WTC11 (cell line): ENCODE measurements at regions not wholly inside any gene's neighbourhood (a gene's known extent, or its start where the extent isn't known, plus 50 kb on each side); places are given as distances from the start of the nearest gene placed in this dataset.

ENCODE experiments used
- ATAC-seq: fragments of 200-7000 bp; cut with Tn5 transposase; 2 replicates; pipeline ENCODE4 v1.10.0; 2021; ENCODE audit warnings: mild to moderate bottlenecking, moderate library complexity
- CTCF ChIA-PET: fragments of 300-600 bp; sonication (Branson Sonifier 250); formaldehyde crosslinking; loops from one replicate; lab custom pipeline; 2021; ENCODE audit warnings: antibody characterized with exemption; lab: Charles Lee
- POLR2A ChIA-PET: fragments of 350-600 bp; sonication (Branson Sonifier 250); formaldehyde crosslinking; loops from one replicate; lab custom pipeline; 2021; ENCODE audit warnings: antibody characterized with exemption; lab: Charles Lee
- DNase-seq: peaks from one replicate; pipeline ENCODE4 v3.0.0; 2021; ENCODE audit warnings: low spot score
- H3K27ac Mint-ChIP-seq: 2 replicates; pipeline ENCODE4 v1.8.0; 2021; ENCODE audit warnings: mixed read lengths
- H3K27me3 Mint-ChIP-seq: 2 replicates; pipeline ENCODE4 v1.8.0; 2021; ENCODE audit warnings: low read depth, mild to moderate bottlenecking, moderate library complexity, mixed read lengths
- H3K36me3 Mint-ChIP-seq: 2 replicates; pipeline ENCODE4 v1.8.0; 2021; ENCODE audit warnings: mixed read lengths
- H3K4me1 Mint-ChIP-seq: 2 replicates; pipeline ENCODE4 v1.8.0; 2022; ENCODE audit warnings: mixed read lengths
- H3K4me3 Mint-ChIP-seq: 2 replicates; pipeline ENCODE4 v1.8.0; 2021; ENCODE audit warnings: mild to moderate bottlenecking, moderate library complexity, mixed read lengths
- H3K9me3 Mint-ChIP-seq: 2 replicates; pipeline ENCODE4 v1.8.0; 2021; ENCODE audit warnings: mixed read lengths
- ERG ChIP-seq: fragments of 250-450 bp; sonication (Bioruptor Pico); IDR thresholded peaks from 2 replicates; pipeline ENCODE4 v1.8.0; 2021; ENCODE audit warnings: mild to moderate bottlenecking
- GABPB1 ChIP-seq: sonication (generic); formaldehyde crosslinking; IDR thresholded peaks from 2 replicates; pipeline ENCODE4 v1.8.1; 2023; ENCODE audit warnings: mild to moderate bottlenecking, missing genetic modification reagents
- OVOL2 ChIP-seq: fragments of 250-450 bp; sonication (Bioruptor Pico); IDR thresholded peaks from 2 replicates; pipeline ENCODE4 v1.9.0; 2021; ENCODE audit warnings: mild to moderate bottlenecking, borderline replicate concordance
- RORB ChIP-seq: fragments of 250-450 bp; sonication (Bioruptor Pico); IDR thresholded peaks from 2 replicates; pipeline ENCODE4 v1.9.0; 2021; ENCODE audit warnings: mild to moderate bottlenecking
- SMAD3 ChIP-seq: sonication (generic); formaldehyde crosslinking; IDR thresholded peaks from 2 replicates; pipeline ENCODE4 v1.8.0; 2022; ENCODE audit warnings: missing genetic modification reagents, mild to moderate bottlenecking, borderline replicate concordance
- ZNF121 ChIP-seq: sonication (generic); formaldehyde crosslinking; IDR thresholded peaks from 2 replicates; pipeline ENCODE4 v1.8.0; 2023; ENCODE audit warnings: missing genetic modification reagents
- ZNF396 ChIP-seq: fragments of 250-450 bp; sonication (Bioruptor Pico); IDR thresholded peaks from 2 replicates; pipeline ENCODE4 v1.8.0; 2021; ENCODE audit warnings: mild to moderate bottlenecking, moderate library complexity, borderline replicate concordance
- ZSCAN18 ChIP-seq: fragments of 250-450 bp; sonication (Bioruptor Pico); IDR thresholded peaks from 2 replicates; pipeline ENCODE4 v2.1.2; 2022; ENCODE audit warnings: mild to moderate bottlenecking, moderate library complexity
- TF ChIP-seq, protein P1 (sequence below): sonication (generic); formaldehyde crosslinking; IDR thresholded peaks from 2 replicates; pipeline ENCODE4 v1.8.1; 2023; ENCODE audit warnings: mild to moderate bottlenecking, missing genetic modification reagents, borderline replicate concordance
- TF ChIP-seq, protein P2 (sequence below): sonication (generic); formaldehyde crosslinking; IDR thresholded peaks from 2 replicates; pipeline ENCODE4 v1.8.1; 2022; ENCODE audit warnings: mild to moderate bottlenecking, moderate library complexity, missing genetic modification reagents
- TF ChIP-seq, protein P3 (sequence below): fragments of 250-450 bp; sonication (Bioruptor Pico); IDR thresholded peaks from 2 replicates; pipeline ENCODE4 v1.9.0; 2021; ENCODE audit warnings: mild to moderate bottlenecking

- TF ChIP-seq, protein P1, sequence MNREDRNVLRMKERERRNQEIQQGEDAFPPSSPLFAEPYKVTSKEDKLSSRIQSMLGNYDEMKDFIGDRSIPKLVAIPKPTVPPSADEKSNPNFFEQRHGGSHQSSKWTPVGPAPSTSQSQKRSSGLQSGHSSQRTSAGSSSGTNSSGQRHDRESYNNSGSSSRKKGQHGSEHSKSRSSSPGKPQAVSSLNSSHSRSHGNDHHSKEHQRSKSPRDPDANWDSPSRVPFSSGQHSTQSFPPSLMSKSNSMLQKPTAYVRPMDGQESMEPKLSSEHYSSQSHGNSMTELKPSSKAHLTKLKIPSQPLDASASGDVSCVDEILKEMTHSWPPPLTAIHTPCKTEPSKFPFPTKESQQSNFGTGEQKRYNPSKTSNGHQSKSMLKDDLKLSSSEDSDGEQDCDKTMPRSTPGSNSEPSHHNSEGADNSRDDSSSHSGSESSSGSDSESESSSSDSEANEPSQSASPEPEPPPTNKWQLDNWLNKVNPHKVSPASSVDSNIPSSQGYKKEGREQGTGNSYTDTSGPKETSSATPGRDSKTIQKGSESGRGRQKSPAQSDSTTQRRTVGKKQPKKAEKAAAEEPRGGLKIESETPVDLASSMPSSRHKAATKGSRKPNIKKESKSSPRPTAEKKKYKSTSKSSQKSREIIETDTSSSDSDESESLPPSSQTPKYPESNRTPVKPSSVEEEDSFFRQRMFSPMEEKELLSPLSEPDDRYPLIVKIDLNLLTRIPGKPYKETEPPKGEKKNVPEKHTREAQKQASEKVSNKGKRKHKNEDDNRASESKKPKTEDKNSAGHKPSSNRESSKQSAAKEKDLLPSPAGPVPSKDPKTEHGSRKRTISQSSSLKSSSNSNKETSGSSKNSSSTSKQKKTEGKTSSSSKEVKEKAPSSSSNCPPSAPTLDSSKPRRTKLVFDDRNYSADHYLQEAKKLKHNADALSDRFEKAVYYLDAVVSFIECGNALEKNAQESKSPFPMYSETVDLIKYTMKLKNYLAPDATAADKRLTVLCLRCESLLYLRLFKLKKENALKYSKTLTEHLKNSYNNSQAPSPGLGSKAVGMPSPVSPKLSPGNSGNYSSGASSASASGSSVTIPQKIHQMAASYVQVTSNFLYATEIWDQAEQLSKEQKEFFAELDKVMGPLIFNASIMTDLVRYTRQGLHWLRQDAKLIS (CRISPR knock-in tag): no peak
- TF ChIP-seq GABPB1 (CRISPR knock-in tag): no peak
- TF ChIP-seq ERG: no peak
- no peak for TF ChIP-seq ZNF121 (CRISPR knock-in tag)
Observed at GRCh38 chr9:85151741-85152140, 482.2 kb downstream of the NTRK2 start (continued).

DNA sequence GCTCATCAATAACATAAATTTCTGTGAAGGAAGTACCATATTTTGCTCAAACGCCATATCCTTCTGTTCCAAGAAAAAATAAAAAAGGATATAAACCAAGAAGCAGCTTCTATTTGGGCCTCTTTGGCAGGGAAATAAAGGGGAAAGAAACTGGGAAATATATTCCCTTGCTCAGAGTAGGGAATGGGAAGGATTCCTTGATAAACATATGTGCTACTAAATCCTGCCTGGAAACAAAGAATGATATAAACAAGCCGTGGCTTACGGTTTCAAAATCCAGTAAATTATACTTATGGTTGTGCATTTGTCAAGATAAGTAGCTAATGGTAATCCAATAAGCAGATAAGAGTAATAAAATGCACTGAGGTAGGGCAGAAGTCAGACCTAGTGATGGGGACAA is 481.6 kb downstream of the NTRK2 start:
- DNase-seq (no peak), ATAC-seq (no peak)
- CTCF ChIA-PET: no interaction called here
- no peak overlapping the region for H3K4me3 Mint-ChIP-seq
- no peaks in the 10 kb centered on the region for H3K36me3 Mint-ChIP-seq
- H3K27me3 Mint-ChIP-seq: no peaks in the 10 kb centered on the region
- TF ChIP-seq, protein P1 (CRISPR knock-in tag): no peak
- POLR2A ChIA-PET: no interaction called here
- H3K27ac Mint-ChIP-seq: no peak overlapping the region
- H3K4me1 Mint-ChIP-seq: peaks cover 5% of the 10 kb centered on the region
- H3K9me3 Mint-ChIP-seq: no peaks in the 10 kb centered on the region

DNA sequence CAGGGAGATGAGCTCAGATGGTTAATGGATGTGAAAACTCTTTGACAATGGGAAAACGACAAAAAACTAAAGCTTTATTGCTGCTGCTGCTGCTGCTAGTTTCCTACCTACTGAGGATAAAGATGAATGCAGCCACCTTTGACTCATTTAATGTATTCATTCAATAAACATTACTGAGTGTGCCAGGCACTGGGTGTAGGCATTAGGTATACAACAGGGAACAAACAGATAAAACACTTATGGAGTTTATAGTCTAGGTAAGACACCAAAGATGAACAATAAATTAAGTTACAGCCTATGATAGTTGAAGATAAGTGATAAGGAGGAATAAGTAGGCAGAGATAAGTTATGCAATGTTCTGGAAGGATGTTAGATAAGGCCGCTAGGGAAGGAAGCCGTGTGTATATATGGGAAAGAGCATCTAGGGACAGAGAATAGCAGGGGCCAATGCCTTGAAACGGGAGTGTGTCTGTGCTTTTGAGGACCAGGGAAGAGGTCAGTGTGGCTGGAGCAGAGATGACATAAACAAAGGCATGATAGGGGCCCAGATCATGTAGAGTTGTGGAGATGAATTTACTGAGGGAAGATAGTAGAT is 477.6 kb downstream of the NTRK2 start:
- Mint-ChIP-seq H3K27me3 (no peaks in the 10 kb centered on the region), H3K4me1 (peaks cover 14% of the 10 kb centered on the region), H3K9me3 (no peaks in the 10 kb centered on the region), H3K4me3 (no peak overlapping the region), H3K36me3 (no peaks in the 10 kb centered on the region), H3K27ac (no peak overlapping the region)
- CTCF ChIA-PET: no interaction called here
- ATAC-seq: no peak
- no peak for DNase-seq
- POLR2A ChIA-PET: no interaction called here
- TF ChIP-seq SMAD3 (CRISPR knock-in tag): no peak
- no peak for TF ChIP-seq OVOL2 (CRISPR knock-in tag)
- no peak for TF ChIP-seq ZNF396 (CRISPR knock-in tag)
- TF ChIP-seq ZSCAN18 (CRISPR knock-in tag): no peak
- no peak for TF ChIP-seq RORB
- TF ChIP-seq, protein P2, sequence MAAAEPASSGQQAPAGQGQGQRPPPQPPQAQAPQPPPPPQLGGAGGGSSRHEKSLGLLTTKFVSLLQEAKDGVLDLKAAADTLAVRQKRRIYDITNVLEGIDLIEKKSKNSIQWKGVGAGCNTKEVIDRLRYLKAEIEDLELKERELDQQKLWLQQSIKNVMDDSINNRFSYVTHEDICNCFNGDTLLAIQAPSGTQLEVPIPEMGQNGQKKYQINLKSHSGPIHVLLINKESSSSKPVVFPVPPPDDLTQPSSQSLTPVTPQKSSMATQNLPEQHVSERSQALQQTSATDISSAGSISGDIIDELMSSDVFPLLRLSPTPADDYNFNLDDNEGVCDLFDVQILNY (CRISPR knock-in tag): no peak
- TF ChIP-seq, protein P3, sequence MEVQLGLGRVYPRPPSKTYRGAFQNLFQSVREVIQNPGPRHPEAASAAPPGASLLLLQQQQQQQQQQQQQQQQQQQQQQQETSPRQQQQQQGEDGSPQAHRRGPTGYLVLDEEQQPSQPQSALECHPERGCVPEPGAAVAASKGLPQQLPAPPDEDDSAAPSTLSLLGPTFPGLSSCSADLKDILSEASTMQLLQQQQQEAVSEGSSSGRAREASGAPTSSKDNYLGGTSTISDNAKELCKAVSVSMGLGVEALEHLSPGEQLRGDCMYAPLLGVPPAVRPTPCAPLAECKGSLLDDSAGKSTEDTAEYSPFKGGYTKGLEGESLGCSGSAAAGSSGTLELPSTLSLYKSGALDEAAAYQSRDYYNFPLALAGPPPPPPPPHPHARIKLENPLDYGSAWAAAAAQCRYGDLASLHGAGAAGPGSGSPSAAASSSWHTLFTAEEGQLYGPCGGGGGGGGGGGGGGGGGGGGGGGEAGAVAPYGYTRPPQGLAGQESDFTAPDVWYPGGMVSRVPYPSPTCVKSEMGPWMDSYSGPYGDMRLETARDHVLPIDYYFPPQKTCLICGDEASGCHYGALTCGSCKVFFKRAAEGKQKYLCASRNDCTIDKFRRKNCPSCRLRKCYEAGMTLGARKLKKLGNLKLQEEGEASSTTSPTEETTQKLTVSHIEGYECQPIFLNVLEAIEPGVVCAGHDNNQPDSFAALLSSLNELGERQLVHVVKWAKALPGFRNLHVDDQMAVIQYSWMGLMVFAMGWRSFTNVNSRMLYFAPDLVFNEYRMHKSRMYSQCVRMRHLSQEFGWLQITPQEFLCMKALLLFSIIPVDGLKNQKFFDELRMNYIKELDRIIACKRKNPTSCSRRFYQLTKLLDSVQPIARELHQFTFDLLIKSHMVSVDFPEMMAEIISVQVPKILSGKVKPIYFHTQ (CRISPR knock-in tag): no peak
